ENCODE measurements at regions not wholly inside any gene's neighbourhood (a gene's known extent, or its start where the extent isn't known, plus 50 kb on each side); places are given as distances from the start of the nearest gene placed in this dataset.
"Not testable (repeated sequence)": the region's sequence is repeated elsewhere in the genome, so short reads cannot be mapped to it uniquely, and the experiment has no call there.

DNA sequence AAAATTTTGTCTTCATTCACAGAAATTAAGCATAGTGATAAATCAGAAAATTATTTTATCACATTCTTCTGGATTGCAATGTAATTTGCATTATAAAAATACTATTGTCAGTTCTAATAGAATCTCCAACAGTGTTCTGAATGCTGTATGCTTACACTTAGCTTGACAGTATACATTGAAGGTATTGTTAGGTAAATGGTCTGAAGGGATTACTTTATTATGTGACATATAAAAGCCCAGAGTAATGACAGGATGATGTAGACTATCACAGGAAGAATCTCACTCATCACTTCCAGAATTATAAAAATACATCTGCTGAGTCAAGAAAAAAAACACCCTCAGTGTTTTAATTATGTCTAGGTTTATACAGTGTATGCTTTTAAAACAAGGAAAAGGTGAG is 1532.5 kb upstream of the RAG2 start:
- DNase-seq, result no peak

DNA sequence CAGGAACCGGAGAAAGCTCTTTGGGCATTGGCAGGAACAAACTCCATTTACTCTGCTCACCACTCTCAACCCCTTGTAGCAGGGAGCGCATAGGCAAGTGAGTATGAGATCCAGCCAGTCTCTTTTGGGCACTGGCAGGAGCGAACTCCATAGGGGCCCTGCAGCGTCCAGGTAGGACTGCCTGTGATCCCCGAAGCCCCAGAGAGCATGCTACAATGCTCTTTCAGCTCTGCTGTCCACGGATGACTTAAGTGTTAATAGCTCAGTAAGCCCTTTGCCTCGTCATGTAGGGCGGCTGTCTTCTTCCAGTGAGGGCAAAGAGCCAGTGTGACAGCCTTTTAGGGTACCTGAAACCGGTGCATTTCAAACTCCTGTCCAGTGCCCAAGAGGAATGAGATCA is 1525.6 kb upstream of the RAG2 start:
- DNase-seq, result no peak

- not testable (repeated sequence) for DNase-seq
These were observed 1518.6 kb upstream of the RAG2 start for GRCh38 chr11:38116616-38117015.

DNA sequence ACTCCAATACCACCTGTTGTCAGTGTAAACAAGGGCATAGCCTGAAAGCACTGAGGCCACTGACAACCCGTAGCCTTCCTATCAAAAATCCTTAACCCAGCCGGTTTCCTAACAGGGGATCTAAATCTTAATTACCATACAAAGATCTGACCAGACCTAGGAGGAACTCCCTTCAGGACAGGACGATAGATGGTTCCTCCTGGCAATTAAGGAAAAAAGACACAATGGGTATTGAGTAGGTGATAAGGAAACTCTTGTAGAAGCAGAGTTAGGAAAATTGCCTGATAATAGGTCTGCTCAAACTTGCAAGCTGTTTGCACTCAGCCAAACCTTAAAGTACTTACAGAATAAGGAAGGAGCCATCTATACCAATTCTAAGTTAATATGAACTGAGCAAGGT is 1517.3 kb upstream of the RAG2 start:
- DNase-seq, result not testable (repeated sequence)

GRCh38 chr11:38100836-38101462 is 1502.9 kb upstream of the RAG2 start:
- DNase-seq, result no peak

GRCh38 chr11:38095268-38095667 is 1497.2 kb upstream of the RAG2 start:
- no peak for DNase-seq

- no peak for DNase-seq
These were observed 1491.7 kb upstream of the RAG2 start for GRCh38 chr11:38089726-38090125.

DNA sequence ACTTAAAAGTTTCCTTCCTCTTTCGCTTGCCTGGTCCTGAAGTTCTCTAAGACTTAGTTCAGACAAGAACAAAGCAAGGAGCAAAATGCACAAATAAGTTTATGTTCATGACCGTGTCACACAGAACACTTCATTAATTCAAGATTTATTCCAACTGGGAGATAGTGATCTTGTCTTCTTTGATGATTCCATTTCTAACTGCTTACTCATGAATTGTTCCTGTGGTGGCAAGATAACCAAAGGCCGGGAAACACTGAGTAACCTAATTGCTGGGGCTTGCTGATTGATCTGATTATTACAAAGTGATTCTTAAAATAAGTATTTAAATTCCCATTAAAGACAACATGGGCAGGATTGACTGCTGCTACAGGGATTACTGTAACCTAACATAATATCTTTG is 1462.9 kb upstream of the RAG2 start:
- DNase-seq, result no peak

GRCh38 chr11:38060136-38060535 is 1462.1 kb upstream of the RAG2 start:
- no peak for DNase-seq

- no peak for DNase-seq
These were observed 1448.6 kb upstream of the RAG2 start for GRCh38 chr11:38046571-38047135.

DNA sequence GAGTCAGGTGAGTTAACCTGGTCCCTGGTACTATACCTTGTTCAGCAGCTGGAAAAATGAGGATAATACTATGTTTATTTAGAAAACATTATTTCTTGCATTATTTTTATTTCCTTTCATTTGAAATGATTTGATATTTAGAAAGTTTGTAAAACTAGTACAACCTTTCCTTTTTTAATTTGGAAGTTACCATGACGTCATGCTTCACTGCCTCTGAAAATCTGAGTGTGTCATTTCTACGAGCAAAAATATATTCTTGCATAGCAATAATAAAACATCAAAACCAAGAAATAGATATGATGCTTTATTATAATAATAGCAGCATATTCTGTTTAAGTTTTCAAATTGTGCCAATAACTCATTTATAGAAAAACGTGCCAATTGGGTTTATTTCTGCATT is 1445.0 kb upstream of the RAG2 start:
- no peak for DNase-seq

GRCh38 chr11:38038777-38039176 is 1440.7 kb upstream of the RAG2 start:
- no peak for DNase-seq

GRCh38 chr11:38019072-38019775 is 1421.2 kb upstream of the RAG2 start:
- DNase-seq, result no peak

DNA sequence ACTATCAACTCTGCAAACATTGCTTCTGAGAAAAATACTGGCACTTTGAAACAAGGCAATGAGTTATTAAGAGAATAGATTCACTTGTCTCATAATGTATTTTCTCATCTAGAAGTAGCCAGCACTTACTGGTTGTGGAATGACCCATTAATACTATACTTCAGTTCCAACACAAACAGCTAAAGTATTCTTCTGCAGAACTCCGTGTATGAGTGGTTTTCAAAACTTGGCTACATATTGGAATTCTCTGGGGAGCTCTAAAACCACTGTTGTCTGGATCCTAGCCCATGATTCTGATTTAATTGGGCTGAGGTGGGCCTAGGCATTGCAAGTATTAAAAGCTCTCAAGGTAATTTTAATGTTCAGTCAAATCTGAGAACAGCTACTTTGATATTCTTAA is 1416.4 kb upstream of the RAG2 start:
- DNase-seq, result no peak

DNA sequence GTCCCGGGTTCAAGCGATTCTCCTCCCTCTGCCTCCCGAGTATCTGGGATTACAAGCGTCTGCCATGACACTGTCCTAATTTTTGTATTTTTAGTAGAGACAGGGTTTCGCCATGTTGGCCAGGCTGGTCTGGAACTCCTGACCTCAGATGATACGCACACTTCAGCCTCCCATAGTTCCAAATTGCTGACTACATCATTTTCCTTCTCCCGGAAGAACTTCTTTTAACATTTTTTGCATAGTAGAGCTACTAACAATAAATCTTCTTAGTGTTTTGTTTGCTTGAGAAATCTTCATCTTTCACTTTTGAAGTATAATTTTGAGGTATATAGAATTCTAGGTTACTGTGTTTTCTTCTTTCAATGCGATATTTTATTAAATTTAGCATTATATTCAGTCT is 1415.1 kb upstream of the RAG2 start:
- DNase-seq, result no peak

- no peak for DNase-seq
These were observed 1413.5 kb upstream of the RAG2 start for GRCh38 chr11:38011496-38011895.

DNA sequence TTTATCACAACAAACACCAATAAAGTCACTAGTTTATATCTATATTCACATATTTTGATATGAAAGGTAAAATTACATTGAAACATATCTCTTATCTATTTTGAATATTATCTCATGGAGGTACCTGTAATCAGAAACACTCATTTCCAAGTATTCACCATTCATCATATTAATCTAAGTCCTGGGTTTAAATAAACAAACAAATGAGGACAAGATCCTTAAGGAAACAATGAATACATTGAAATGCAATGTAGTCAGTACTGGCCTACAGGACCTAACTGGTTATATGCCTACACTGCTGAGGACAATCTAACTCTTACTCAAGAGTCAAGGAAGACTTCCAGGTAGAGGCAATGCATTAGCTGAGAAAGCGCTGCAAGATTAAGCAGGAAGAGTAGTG is 1411.9 kb upstream of the RAG2 start:
- no peak for DNase-seq

GRCh38 chr11:38006466-38006865 is 1408.4 kb upstream of the RAG2 start:
- no peak for DNase-seq

DNA sequence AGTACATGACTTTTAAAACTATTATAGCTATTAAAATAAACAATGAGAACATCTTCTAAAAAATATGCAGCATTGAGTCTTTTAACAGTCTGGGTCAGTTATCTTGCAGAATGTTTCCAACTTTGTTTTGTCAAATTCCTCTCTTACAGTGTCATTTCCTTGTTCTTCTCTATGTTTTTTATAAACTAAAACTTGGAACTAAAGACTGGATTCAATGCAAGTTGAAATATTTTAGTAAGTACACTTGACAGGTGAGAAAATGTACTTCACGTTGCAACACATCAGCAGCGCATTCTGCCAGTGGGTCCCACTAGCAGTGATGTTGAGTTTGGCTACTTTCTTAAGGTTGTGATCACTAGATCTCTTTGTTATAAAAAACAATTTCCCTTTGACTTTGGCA is 1407.6 kb upstream of the RAG2 start:
- DNase-seq, result no peak

DNA sequence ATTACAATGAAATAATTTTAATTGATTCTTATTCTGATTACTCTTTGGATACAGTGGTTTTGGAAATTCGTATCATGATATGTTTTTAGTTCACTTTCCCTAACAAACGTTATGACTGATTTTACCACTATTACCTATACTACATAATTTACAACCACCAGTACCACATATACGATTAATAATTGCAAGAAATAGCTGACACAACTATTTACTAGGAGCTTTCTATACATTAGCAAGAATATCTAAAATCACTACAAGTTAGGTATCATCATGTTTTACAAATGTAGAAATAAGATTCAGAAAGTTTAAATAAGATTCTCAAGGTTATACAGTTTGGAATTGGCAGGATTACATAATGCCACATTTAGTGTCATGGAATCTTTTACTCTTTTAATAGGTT is 1401.1 kb upstream of the RAG2 start:
- no peak for DNase-seq

DNA sequence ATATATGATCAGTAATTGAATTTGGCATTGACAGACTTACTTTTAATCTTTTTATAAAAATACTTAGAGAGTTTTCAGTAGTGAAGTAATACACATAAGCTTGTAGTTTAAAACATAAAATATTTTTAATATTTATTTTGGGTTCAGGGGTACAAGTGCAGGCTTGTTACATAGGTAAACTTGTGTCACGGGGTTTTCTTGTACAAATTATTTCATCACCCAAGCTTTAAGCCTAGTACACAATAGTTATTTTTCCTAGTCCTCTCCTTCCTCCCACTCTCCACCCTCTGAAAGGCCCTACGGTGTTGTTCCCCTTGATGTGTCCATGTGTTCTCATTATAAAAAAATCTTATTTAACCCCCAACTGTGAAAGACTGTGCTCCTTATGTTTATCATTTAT is 1397.8 kb upstream of the RAG2 start:
- DNase-seq, result no peak

GRCh38 chr11:37988031-37988430 is 1390.0 kb upstream of the RAG2 start:
- no peak for DNase-seq

DNA sequence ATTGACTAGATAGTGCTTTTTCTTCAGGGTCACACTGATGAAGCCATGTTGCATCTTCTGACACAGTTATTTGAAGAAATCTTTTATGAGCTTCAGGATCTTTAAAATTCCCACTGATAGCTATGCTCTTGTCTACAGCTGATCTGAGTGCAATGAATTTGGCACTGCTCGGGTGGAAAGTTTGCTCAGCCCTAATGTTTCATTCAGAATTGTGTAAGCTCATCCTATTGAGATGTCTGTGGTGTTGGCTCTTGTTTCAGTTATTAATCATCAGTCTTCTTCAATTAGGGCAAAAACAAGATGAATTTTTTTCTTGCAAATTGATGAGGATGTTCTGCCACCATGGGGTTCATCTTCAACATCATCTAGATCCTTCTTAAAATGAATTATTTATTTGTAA is 1387.0 kb upstream of the RAG2 start:
- no peak for DNase-seq

GRCh38 chr11:37978647-37979046 is 1380.6 kb upstream of the RAG2 start:
- DNase-seq, result no peak

- no peak for DNase-seq
These were observed 1375.9 kb upstream of the RAG2 start for GRCh38 chr11:37973941-37974340.
